IPS-20b (cell line): ENCODE measurements at regions not wholly inside any gene's neighbourhood (a gene's known extent, or its start where the extent isn't known, plus 50 kb on each side); places are given as distances from the start of the nearest gene placed in this dataset.

Experiments
- H3K27ac ChIP-seq: one replicate; pipeline ENCODE4 v1.5.1; 2013; ENCODE audit warnings: low read length
- H3K27me3 ChIP-seq: 2 replicates; pipeline ENCODE4 v1.6.1; 2013; ENCODE audit warnings: mild to moderate bottlenecking, low read length, inconsistent platforms; ENCODE audit not compliant: insufficient read depth
- H3K36me3 ChIP-seq: 2 replicates; pipeline ENCODE4 v1.6.1; 2013; ENCODE audit warnings: low read depth, mild to moderate bottlenecking, inconsistent platforms, low read length, moderate library complexity; ENCODE audit not compliant: insufficient read depth
- H3K4me1 ChIP-seq: 2 replicates; pipeline ENCODE4 v1.6.1; 2013; ENCODE audit warnings: mild to moderate bottlenecking, control low read depth, inconsistent platforms, low read length, moderate library complexity; ENCODE audit not compliant: insufficient read depth
- H3K4me3 ChIP-seq: 2 replicates; pipeline ENCODE4 v1.5.1; 2013; ENCODE audit warnings: mild to moderate bottlenecking, low read length, inconsistent platforms
- H3K9ac ChIP-seq: 2 replicates; pipeline ENCODE4 v1.6.1; 2013; ENCODE audit warnings: low read depth, mild to moderate bottlenecking, inconsistent platforms, low read length, moderate library complexity
- H3K9me3 ChIP-seq: 2 replicates; pipeline ENCODE4 v1.6.1; 2013; ENCODE audit warnings: mild to moderate bottlenecking, low read depth, low read length, inconsistent platforms; ENCODE audit not compliant: insufficient read depth

DNA sequence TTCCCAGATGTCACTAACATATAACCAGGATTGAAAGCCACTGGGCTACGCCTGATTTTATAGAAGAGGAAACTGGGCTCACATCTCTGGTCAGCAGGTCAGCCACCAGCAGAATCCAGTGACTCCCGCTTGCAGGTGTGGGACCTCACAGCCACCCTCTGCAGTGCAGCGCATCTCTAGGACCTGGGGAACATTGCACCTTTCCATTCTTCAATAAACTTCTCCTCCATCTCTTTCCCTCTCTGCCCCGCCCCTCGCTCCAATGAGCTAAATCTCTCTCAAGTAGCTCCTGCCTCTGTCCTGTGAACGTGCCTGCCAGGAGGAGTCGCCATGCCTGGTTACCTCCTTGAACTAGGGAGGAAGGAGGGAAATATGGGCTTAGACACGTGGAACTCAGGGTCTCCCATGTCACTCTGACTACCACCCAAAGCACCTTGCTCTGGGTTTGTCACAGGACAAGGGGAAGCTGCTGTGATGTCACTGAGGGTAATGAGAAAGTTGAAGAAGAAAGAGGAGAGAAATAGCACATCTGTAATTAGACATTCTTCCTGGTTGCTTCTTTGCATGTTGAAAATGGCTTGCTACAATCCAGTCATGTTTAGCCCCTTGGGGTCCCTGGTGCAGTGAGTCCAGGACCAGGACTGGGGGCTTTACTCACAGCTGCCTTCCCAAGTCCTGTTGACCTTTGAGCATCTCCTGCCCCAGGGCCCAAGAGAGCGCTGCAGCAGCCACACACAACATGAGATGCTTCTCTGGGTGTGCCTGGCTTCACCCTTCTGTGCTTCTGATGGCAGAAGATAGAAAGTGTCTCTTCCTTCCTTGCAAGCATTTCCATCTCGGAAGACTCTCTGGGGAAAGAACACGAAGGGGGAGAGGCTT lies 469.4 kb downstream of the PREX1 start:
- H3K9ac ChIP-seq, result no peak overlapping the region

GRCh38 chr20:48357714-48358113 lies 470.1 kb downstream of the PREX1 start:
- Histone ChIP-seq H3K27ac (no peak overlapping the region), H3K9ac (no peak overlapping the region), H3K9me3 (peaks cover 6% of the 10 kb centered on the region), H3K36me3 (no peaks in the 10 kb centered on the region), H3K4me1 (no peaks in the 10 kb centered on the region; the same call in 1 of the 2 replicates), H3K4me3 (no peak overlapping the region), H3K27me3 (no peaks in the 10 kb centered on the region)

More for the DNA sequence above, 469.4 kb downstream of the PREX1 start:
- H3K9me3 ChIP-seq, result peaks cover 6% of the 10 kb centered on the region
- H3K27ac ChIP-seq, result no peak overlapping the region
- no peaks in the 10 kb centered on the region for H3K36me3 ChIP-seq
- no peak overlapping the region for H3K4me3 ChIP-seq
- no peaks in the 10 kb centered on the region for H3K27me3 ChIP-seq
- no peaks in the 10 kb centered on the region; the same call in 1 of the 2 replicates for H3K4me1 ChIP-seq

GRCh38 chr20:48354903-48355302 lies 472.9 kb downstream of the PREX1 start:
- Histone ChIP-seq H3K27ac (no peak overlapping the region), H3K4me1 (no peaks in the 10 kb centered on the region), H3K36me3 (no peaks in the 10 kb centered on the region), H3K9ac (no peak overlapping the region), H3K4me3 (no peak overlapping the region), H3K9me3 (peaks cover 6% of the 10 kb centered on the region), H3K27me3 (no peaks in the 10 kb centered on the region)

GRCh38 chr20:48354320-48354876 lies 473.4 kb downstream of the PREX1 start:
- Histone ChIP-seq H3K27me3 (no peaks in the 10 kb centered on the region), H3K4me3 (no peak overlapping the region), H3K27ac (no peak overlapping the region), H3K36me3 (no peaks in the 10 kb centered on the region), H3K4me1 (no peaks in the 10 kb centered on the region), H3K9ac (no peak overlapping the region), H3K9me3 (peaks cover 6% of the 10 kb centered on the region)

DNA sequence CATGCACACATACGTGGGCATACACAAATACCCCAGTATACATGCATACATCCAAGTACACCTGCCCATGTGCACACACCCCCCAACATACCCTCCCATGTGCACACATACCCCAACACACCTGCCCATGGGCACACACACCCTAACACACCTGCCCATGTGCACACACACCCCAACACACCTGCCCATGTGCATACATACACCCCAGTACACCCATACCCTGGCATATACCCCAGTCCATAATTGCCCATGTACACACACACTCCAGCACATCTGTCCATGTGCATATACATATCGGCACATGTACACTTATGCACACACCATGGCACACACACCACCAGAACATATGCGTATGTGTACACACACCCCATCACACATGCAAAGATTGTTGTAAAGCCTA lies 475.2 kb downstream of the PREX1 start:
- Histone ChIP-seq H3K36me3 (no peaks in the 10 kb centered on the region), H3K27me3 (no peaks in the 10 kb centered on the region), H3K9me3 (peaks cover 6% of the 10 kb centered on the region), H3K9ac (no peak overlapping the region), H3K4me3 (no peak overlapping the region), H3K27ac (no peak overlapping the region), H3K4me1 (no peaks in the 10 kb centered on the region)

DNA sequence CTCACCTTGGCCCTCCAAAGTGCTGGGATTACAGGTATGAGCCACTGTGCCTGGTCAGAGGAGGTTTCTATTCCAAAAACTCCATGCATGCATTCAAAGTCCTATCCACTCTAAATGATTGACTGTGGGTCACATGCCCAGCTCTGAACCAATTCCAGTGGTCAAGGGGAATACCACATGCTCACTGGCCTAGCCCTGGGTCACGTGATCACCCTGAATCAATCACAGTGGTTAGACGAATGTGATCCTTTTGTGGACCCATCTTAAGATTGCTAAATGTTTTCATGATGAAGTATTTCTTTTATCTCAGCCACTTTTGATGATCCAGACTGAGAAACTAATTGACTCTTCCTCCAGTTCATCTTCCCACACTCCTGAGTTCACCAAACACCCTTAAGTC lies 475.8 kb downstream of the PREX1 start:
- Histone ChIP-seq H3K4me3 (no peak overlapping the region), H3K27me3 (no peaks in the 10 kb centered on the region), H3K9me3 (peaks cover 6% of the 10 kb centered on the region), H3K4me1 (no peaks in the 10 kb centered on the region), H3K27ac (no peak overlapping the region), H3K36me3 (no peaks in the 10 kb centered on the region), H3K9ac (no peak overlapping the region)

DNA sequence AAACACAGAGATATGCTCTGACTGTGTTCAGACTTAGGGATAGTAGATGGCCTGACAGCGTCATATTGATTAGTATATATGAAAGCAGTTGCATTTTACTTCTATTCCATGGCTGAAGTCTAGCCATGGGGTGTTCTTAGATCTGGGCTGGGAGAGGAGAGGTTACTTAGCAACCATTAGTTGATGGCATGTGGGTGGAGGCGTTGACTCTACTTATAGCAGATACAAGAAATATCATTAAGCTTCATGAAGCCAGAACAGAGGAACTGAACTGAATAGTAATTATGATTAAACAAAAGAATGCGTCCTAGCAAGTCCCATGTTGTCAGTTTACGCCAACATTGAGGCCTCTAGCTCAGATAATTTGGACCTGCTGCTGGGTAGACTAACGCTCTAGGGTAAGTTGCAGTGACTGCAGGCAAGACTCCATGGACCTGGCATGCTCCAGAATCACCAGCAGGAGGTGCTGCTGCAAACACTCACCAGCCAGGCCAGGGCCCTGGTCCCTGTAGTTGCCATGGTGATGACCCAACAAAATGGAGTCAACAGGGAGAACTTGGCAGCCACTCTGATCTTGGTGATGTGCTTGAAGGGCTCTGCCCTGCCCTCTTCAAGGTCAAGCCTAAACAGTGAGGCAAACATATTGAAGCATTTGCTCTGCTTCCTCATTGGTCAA lies 477.3 kb downstream of the PREX1 start:
- Histone ChIP-seq H3K27me3 (no peaks in the 10 kb centered on the region), H3K4me3 (no peak overlapping the region), H3K36me3 (no peaks in the 10 kb centered on the region), H3K27ac (no peak overlapping the region), H3K4me1 (no peaks in the 10 kb centered on the region), H3K9me3 (peaks cover 6% of the 10 kb centered on the region), H3K9ac (no peak overlapping the region)

- Histone ChIP-seq H3K9me3 (peaks cover 6% of the 10 kb centered on the region), H3K9ac (no peak overlapping the region), H3K27ac (no peak overlapping the region)
These were observed 478.1 kb downstream of the PREX1 start for GRCh38 chr20:48349656-48350055.

DNA sequence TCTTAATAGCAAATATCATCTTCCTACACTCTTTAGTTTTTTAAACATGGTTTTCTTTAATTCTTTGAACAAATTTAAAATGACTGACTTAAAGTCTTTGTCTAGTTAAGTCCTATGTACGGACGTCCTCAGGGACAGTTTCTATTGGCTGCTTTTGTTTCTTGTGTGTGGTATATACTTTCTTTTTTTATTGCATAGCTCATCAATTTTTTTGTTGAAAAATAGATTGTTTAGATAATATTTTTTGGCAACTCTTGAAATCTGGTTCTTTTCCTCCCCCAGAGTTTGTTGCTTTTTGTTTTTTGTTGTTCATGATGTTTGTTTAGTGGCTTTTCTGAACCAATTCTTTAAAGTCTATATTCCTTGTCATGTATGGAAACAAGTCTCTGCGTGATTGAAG lies 479.8 kb downstream of the PREX1 start:
- Histone ChIP-seq H3K27ac (no peak overlapping the region), H3K4me1 (no peaks in the 10 kb centered on the region), H3K27me3 (no peaks in the 10 kb centered on the region), H3K36me3 (no peaks in the 10 kb centered on the region), H3K9ac (no peak overlapping the region), H3K9me3 (no peaks in the 10 kb centered on the region), H3K4me3 (no peak overlapping the region)

More at GRCh38 chr20:48349656-48350055, 478.1 kb downstream of the PREX1 start:
- no peaks in the 10 kb centered on the region for H3K4me1 ChIP-seq
- H3K4me3 ChIP-seq, result no peak overlapping the region
- no peaks in the 10 kb centered on the region for H3K36me3 ChIP-seq
- H3K27me3 ChIP-seq, result no peaks in the 10 kb centered on the region

- Histone ChIP-seq H3K27ac (no peak overlapping the region), H3K9me3 (no peaks in the 10 kb centered on the region), H3K4me1 (no peaks in the 10 kb centered on the region), H3K36me3 (no peaks in the 10 kb centered on the region), H3K27me3 (no peaks in the 10 kb centered on the region), H3K9ac (no peak overlapping the region), H3K4me3 (no peak overlapping the region)
These were observed 484.8 kb downstream of the PREX1 start for GRCh38 chr20:48342822-48343513.

DNA sequence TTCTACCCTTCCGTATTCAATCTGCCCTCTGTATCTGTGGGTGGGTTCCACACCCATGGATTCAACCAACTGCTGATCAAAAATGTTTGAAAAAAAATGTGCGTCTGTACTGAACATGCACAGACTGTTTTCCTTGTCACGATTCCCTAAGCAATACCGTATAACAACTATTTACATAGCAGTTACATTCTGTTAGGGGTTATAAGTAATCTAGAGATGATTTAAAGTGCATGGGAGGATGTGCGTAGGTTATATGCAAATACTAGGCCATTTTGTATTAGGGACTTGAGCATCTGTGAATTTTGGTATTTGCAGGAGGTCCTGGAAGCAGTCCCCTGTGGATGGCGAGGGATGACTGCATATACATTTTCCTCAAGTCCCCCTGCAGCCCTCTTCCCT lies 486.9 kb downstream of the PREX1 start:
- H3K9ac ChIP-seq, result no peak overlapping the region
- no peaks in the 10 kb centered on the region for H3K9me3 ChIP-seq
- H3K27ac ChIP-seq, result no peak overlapping the region
- no peak overlapping the region for H3K4me3 ChIP-seq
- H3K27me3 ChIP-seq, result no peaks in the 10 kb centered on the region
- no peaks in the 10 kb centered on the region for H3K36me3 ChIP-seq
- peaks cover 7% of the 10 kb centered on the region; the same call in 1 of the 2 replicates for H3K4me1 ChIP-seq
